Iris pigment epithelial cell (primary cell): ENCODE measurements at regions not wholly inside any gene's neighbourhood (a gene's known extent, or its start where the extent isn't known, plus 50 kb on each side); places are given as distances from the start of the nearest gene placed in this dataset.
"Not testable (repeated sequence)": the region's sequence is repeated elsewhere in the genome, so short reads cannot be mapped to it uniquely, and the experiment has no call there.

Experiments
- DNase-seq: peaks from one replicate; pipeline ENCODE4 v3.0.0-alpha.2; 2011; ENCODE audit warnings: low read depth

DNA sequence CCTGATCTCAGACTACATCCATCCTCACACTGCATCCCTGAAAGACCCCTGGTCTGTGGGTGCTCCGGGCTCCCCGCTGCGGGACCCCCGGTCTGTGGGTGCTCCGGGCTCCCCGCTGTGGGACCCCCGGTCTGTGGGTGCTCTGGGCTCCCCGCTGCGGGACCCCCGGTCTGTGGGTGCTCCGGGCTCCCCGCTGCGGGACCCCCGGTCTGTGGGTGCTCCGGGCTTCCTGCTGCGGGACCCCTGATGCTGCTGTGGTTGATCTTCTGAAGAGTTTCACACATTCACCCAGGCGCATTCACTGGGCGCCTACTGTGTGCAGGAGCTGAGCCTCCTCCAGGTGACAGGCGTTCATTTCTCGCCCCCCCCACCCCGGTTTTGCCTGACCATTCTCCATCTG is 162.7 kb upstream of the SALL3 start:
- no peak for DNase-seq

DNA sequence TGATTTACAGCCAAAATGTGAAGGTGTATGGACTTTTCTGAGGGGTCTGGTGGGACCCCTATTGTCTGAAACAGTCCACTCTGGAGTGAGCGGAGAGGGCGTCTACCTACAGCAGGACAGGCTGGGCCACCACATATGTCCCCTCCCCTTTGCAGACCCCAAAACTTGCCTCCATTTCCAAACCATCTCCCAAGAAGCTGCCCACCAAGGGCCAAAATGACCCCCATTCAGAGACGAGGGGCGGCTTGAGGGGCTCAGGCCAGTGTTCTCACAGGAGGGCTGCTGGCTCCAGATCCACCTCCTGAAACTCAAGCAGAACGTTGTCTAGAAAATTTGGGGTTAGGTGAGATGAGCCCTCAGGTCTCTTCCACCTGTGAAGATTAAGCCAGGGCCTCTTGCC is 161.1 kb upstream of the SALL3 start:
- DNase-seq: no peak

DNA sequence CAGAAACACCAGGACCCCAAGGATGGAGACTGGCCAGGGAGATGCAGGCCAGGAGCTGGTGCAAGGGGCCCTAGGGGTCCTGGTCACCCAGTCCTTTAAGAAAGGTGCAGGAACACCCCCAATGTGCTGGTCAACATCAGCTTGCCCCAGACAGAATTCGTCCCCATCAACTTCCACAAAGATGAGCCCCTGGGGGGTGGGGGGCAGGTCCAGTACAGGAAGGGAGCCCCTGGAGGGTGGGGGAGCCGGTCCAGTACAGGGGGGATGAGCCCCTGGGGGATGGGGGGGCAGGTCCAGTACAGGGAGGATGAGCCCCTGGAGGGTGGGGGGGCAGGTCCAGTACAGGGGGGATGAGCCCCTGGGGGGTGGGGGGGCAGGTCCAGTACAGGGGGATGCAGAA is 160.7 kb upstream of the SALL3 start:
- no peak for DNase-seq

DNA sequence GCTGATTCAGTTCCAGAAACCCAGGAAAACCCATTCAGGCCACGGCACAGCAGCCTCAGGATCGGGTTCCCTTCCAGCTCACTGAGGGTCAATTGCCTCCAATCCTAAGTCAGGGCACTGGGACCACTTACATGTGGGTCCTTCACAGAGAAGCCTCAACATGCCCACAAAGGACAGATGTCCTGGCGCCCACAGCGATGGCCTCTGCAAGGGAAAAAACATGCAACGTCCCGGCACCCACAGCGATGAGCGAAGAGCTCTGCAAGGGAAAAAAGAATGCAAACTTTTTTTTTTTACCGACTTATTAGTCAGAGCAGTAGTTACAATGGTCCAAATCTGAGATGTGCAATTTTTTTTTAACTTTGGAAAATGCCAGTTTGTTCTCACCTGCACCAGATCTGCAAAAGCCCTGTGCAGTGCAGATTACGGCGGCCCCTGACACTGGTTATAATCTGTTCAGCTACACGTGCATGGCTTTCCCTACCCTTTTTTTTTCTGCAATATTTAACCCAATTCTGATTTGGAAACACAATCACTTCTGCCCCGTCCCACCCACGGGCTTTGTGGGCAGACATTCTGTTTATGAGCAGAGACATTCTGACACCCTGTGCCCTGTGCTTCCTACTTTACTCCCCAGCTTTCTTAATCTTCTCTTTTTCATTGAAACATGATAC is 159.3 kb upstream of the SALL3 start:
- no peak for DNase-seq

DNA sequence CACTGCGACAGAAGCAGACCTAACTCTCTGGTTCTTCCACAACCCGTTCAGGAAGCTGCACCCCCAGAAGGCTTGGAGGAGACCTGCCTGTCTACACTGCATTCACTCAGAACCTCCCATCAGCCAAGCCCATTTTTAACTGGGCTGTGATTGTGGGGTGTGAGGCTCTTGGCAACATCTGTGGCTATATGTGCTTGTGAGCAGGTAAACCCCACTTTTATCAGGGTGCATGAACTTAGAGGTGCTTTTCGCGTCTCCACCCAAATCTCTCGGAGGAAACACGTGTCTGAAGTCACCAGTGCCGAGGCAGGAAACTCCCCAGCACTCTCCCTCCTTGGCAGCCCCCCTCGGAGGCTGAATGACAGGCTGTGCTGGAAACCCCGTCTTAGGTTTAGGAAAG is 158.2 kb upstream of the SALL3 start:
- no peak for DNase-seq

DNA sequence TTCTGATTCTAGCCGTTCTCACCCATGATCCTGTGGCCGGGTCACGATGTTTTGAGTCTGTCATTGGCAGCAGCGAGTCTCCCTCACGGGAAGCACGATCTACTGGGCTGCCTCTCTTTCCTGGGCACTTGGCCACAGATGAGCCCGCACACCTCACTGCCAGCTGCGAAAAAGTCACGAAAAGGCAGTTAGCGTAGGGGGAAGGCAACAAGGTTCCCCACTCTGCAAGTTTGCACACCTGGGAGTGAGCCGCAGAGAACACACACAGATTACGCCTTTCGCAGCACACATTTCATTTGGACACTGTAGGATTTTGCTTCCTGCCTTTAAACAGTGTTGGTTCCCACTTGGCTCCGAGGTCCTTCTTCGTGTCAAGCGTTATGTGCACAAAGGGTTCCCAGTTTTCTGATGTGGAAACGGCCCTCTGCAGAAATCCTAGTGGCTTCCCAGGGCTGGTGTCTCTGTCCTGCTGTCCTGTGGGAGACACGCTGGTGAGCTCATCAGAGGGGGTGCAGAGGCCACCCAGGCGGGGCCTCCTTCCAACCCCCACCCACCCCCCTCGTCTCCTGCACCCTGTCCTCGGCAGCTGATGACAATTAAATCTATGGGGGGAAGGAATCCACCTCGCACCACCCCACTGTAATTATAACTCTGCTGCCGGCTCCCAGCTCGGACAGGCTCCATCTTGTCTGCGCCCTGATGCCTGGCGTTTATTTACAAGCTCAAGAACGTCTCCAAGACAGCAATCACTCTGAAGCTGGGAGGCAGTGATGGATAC is 157.3 kb upstream of the SALL3 start:
- no peak for DNase-seq

DNA sequence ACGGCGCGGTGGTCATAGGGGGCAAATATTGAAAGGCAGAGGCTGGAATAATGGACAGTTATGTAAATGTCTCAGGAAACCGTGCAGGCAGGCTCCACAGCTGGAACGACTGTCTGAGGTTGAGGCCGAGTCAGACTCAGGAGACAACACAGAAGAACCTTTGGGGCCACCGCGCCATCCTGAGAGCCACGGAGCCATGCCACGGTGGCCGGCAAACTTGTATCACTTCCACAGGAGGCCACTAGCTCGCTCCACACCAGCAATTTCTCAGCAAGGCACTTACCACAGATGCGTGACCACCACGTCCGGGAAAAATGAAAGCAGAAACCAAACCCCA is 156.7 kb upstream of the SALL3 start:
- no peak for DNase-seq

DNA sequence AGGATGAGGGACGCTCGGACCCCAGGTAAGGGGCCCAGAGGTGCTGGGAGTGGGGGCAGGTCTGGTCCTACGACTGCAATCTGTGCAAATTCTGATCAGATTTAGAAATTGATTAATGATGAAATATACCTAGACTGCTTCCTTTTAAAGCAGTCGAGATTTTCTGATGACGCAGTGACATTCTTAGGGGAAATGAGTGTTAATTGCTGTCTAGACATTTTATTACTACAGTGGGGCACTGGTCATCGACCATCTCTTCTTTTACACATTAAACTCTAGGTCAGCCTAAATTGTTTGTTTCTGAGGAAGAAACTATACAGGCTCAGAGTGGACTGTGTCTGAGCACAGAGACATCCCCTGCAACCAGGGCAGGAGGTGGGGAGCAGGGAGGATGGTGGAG is 154.4 kb upstream of the SALL3 start:
- DNase-seq: no peak

DNA sequence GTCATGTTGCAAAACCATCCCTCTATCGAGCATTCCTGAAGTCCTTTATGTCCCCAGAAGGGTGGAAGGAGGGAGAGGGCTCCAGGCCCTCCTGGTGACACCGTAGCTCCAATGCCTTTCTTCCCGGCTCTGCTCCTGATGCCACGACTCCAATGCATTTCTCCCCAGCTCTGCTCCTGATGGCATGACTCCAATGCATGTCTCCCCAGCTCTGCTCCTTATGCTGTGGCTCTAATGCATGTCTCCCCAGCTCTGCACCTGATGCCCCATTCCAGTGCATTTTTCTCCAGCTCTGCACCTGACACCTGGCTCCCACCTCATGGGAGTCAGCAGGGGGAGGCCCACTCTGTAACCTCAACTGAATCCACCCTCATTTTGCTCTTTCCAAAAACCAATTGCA is 153.0 kb upstream of the SALL3 start:
- no peak for DNase-seq

DNA sequence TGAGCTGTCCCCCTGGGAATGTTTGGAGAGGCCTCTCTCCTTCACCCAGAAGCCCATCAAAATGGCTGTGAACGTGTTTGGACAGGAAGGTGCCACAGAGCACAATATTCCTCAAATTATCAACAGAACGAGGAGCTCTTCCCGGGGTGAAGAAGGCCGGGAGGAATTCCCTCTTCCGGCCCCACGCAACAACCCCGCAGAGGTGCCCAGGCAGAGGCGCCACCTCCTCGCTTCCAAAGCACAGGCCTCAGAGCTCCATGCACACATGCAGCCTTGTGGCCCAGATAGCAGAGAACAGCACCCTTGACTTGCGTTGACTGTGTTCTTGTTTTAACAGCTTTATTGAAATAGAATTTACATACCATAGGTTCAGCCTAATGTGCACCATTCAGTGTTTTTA is 152.5 kb upstream of the SALL3 start:
- DNase-seq: no peak

DNA sequence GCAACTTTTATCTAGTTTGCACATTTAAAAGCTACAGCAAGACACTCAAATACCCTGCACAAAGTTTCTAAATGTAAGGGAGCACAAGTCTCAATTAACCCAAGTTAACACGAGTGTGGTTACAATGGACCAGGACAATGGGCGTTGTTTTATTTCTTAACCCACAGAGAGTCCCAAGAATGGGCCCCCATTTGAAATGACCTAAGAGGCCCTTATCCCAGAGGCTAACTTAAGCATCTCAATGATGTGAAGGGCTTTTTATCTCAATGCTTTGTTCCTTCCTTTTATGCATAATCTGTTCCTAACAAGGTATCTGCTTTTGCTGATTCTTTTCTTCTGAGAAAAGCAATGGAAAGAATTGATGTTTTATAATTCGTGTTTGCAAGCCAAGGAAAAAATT is 151.5 kb upstream of the SALL3 start:
- DNase-seq: no peak

DNA sequence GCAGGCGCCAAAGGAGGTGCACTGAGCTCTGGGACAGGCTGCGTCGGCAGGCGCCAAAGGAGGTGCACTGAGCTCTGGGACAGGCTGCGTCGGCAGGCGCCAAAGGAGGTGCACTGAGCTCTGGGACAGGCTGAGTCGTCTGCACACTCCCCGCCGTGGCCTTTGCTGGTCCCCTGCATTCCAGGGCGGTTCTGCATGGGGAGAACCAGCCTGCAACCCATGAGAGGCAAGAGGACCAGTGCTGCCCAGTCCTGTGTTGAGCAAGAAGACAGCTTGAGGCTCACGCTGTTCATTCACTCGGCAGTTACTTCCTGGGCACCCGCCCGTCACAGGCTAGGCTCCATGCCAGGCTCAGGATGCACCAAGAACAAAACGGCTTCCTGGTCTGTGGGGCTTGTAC is 150.6 kb upstream of the SALL3 start:
- not testable (repeated sequence) for DNase-seq

DNA sequence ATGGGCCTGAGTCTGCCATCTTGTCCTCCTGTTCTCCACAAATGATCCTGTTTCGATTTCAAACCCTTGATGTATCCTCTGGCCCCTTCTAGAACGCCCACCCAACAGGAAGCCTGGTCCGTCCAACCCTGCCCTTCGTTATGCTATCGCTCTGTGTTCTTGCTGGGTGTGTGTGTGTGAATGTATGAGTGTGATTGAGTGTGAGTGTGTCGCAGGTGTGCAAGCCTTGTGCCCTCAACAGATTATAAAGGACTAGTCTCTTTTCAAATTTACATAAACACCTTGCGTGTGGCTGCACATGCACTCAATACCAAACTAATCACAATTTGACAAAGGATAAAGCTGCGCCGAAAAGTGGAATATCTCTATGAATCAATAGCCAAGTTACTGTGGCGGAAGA is 149.5 kb upstream of the SALL3 start:
- no peak for DNase-seq

DNA sequence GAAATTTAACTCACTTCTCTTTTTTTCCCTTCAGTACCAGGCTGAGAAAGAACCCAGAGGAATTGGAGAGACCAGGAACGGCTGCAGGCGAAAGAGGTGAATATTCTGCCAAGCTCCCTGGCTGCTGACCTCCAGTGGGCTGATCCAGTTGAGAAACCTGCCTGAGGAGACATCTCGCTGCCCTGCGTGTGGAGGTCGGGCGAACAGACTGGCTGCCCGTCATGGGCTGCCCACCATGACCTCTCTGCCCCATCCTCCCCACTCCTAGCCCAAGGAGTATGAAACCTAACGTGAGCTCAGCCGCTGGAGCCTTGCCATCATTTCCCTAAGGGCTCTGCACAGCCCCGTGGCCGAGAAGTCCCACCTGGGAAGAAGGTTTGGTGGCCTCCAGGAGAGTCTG is 148.8 kb upstream of the SALL3 start:
- no peak for DNase-seq

DNA sequence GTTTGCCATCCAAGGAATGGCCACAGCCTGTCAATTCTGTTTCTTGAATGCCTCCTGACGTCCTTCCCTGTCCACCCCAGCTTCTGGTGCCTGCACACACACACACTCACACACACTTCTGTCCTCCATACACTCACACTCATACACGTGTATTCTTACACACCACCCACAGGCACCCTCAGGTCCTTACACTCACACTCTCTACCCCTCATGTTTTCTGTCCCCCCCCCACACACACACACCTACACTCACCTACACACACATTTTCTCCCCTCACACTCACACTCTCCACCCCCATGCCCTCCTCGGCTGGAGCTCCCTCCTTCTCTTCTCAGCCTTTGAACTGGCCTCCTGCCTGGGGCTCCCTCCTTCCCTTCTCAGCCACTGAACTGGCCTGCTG is 148.0 kb upstream of the SALL3 start:
- no peak for DNase-seq

DNA sequence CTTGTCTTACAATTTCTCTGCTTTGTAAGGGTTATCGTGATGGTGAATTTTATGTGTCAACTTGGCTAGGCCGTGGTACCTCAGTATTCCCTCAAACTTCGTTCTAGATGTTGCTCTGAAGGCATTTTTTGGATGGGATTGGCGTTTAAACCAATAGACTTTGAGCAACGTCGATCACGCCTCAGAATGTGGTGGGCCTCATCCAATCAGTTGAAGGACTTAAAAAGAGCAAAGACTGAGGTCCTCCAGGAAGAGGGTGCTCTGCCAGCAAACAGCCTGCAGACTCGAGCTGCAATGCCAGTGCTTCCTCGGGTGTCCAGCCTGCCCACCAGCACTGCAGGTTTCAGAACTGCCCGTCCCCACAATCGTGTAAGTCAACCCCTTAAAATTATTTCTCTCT is 145.8 kb upstream of the SALL3 start:
- DNase-seq: no peak

DNA sequence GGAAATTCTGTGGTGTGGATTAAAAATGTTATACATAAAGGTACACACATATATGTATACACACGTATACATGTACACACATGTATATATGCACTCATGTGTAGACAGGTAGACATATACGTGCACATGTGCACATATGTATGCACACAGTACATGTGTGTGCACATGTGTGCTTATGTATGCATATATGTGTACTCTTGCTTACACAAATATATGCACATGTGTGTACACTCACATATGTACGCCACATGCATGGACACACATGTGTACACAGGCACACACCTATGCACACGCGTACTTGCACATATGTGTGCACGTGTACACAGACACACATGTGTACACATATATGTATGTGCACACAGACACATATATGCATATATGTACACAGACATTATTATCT is 142.8 kb upstream of the SALL3 start:
- no peak for DNase-seq

DNA sequence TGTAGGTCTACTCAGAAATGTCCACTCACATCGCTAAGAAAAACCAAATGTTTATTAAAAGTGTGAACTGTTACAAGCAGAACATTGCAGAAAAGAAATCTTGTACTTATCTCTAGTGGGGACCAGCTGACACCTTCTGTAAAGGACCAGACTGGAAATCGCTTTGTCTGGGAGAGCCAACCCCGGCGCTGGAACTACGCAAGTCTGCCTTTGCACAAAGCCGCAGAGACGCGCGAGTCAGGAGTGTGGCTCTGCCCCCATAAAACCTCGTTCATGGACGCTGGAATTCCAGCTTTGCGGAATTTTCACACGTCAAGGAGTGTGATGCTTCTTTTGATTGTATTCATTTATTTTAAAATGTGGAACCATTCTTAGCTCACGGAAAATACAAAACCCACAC is 141.9 kb upstream of the SALL3 start:
- no peak for DNase-seq

DNA sequence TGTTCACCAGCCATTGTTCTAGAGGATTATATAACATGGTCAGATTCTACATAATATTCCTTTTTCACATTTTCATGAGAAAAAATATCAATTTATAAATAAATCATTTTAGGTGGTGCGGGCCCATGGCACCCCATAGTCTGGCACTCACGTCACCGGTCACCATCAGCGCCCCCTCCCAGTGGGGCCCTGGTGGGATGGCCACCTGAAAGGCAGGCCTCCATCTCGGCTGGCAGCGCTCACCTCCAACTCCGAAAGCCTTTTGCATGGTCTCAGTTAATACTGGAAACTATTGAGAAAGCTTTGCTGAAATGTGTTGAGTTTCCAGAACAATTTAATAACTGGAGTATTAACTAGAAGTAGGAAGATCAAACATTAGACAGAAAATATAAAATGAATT is 141.4 kb upstream of the SALL3 start:
- DNase-seq: no peak

DNA sequence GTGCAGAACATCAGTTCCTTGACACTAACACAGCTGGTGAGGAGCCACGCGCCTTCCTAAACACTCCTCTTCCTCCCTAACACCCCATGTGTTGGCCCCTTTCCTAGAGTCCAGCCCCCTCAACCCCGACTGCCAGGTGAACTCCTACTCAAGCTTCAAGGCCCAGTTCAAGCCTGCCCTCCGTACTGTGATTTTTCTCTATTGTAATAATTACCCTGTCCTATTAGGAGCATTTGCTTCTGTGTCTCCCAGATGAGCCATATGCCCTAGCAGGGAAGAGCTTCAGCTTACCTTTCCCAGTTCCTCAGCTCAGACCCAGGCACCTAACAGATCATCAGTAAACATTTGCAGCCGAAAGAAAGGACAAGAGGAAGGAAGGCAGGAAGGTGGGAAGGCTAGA is 130.6 kb upstream of the SALL3 start:
- DNase-seq: no peak

DNA sequence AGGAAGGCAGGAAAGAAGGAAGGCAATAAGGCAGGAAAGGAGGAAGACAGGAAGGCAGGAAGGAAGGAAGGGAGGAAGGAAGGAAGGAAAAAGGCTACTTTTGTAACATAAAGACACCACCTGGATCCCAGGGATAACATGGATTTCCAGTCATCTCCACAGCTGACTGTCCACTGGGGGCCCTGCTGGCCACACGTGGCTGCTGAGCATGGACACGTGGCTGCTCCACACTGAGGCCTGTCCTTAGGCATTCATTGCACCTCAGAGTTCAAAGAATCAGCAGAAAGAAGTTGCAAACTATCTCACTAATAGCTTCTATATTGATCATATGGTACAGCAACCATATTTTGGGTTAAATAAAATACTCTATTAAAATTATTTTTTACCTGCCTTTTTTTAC is 130.2 kb upstream of the SALL3 start:
- no peak for DNase-seq

DNA sequence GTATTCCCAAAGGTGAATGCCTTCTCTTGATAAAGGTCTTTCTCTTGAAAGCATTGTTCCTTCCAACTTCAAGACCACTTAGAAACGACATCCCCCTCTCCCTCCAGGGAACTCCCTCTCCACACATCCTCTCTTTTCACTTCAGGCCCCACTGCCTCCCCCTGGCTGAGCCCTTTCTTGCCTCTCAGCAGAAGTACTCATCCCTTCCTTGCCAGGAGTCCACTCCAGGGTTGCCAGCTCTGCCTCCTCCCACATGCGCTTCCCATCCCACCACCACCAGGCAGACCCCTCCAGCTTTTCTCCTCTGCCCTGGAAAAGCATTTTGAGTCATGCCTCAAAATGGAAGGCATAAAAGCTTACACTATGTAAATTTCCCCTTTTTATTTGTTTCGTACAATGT is 126.3 kb upstream of the SALL3 start:
- no peak for DNase-seq

DNA sequence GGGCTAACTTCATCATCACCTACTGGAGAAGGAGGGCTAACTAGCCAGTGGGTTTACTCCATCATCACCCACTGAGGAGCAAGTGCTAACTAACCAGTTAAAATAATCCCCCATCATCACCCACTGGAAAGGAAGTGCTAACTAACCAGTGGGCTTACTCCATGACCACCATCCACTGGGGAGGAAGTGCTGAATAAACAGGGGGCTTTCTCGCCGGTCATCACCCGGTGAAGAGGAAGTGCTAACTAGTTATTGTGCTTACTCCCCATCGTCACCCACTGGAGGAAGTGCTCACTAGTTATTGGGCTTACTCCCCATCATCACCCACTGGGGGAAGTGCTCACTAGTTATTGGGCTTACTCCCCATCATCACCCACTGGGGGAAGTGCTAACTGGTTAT is 124.4 kb upstream of the SALL3 start:
- DNase-seq: no peak

DNA sequence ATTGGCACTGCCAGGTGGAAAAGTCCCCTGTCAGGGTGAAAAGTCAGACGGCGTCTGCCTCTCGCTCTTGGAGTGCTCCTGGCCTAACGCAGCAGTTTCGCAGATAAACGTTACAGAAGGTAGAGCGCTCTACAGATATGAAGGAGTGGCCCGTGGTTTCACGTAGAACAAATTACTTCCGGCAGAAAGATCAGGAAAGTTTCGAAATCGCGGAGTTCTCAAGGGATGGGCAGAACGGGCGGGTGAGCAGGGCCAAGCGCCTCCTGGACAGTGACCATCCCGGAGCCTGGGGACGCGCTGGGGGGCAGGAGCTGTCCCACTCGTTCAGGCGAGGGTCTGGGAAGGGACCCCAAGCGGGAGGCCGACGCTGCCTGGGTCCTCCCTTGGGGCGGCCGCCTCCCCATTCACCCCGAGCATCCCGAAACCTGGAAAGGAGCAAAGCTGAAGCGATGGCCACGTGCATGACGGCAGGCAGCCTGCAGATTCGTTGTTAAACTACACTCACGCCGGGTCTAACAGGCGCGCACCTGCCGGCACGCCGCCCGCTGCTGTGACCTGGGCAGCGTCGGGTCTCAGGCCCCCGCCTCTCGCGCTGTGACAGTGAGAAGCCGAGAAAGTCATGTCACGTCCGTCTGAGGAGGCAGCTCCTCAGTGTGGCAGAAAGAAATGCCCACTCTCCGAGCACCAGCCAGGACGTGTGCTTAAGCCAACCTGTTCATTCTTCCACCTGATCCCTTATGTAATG is 122.9 kb upstream of the SALL3 start:
- no peak for DNase-seq
